ENCODE measurements at regions not wholly inside any gene's neighbourhood (a gene's known extent, or its start where the extent isn't known, plus 50 kb on each side); places are given as distances from the start of the nearest gene placed in this dataset.

DNA sequence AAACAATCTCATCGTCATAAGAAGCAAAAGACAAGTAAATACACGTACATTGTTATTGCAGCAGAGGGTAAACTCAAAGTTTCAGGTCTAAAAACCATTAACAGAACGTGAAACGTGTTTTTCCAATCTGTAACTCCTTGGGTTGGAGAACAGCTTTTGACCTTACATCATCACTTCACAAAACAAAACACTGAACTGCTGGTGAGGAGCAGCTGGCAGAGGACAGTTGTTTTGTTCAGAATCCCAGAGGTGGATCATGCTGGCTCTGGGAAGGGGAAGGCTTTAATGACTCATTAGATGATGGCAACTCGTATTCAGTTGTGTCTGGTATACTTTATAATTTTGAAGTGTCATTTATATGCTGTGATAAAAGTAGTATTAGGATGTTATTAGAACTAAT lies 923.0 kb upstream of the CELF2 start:
- H3K27ac ChIP-seq (ENCODE audit: low read depth, low read length) = no peak overlapping the region
- H3K36me3 ChIP-seq (ENCODE audit: insufficient read depth, low read length) = no peaks in the 10 kb centered on the region
- H3K9me3 ChIP-seq (ENCODE audit: insufficient read depth, low read depth, low read length) = no peaks in the 10 kb centered on the region
- no peak overlapping the region for H3K9ac ChIP-seq (ENCODE audit: low read length)
- Mint-ChIP-seq H3K4me3 (ENCODE audit: unreplicated experiment) (no peak overlapping the region), H3K27ac (ENCODE audit: unreplicated experiment) (no peak overlapping the region), H3K4me1 (ENCODE audit: low read depth, unreplicated experiment) (peaks cover 7% of the 10 kb centered on the region), H3K9me3 (ENCODE audit: unreplicated experiment) (no peaks in the 10 kb centered on the region), H3K27me3 (ENCODE audit: low read depth, unreplicated experiment) (no peaks in the 10 kb centered on the region), H3K36me3 (ENCODE audit: low read depth, unreplicated experiment) (no peaks in the 10 kb centered on the region)
- H3K4me2 ChIP-seq (ENCODE audit: low read length) = no peak overlapping the region
- no peaks in the 10 kb centered on the region for H3K27me3 ChIP-seq (ENCODE audit: insufficient read depth, low read length)
- FAIRE-seq (no peak), DNase-seq (ENCODE audit: low read depth) (no peak)
- H3K79me2 ChIP-seq (ENCODE audit: insufficient read depth, low read length) = no peaks in the 10 kb centered on the region
- H2AFZ ChIP-seq (ENCODE audit: low read depth, low read length) = peak overlapping the region; percentile 41
- H4K20me1 ChIP-seq (ENCODE audit: insufficient read depth, low read length) = no peaks in the 10 kb centered on the region
- no peak overlapping the region for H3K4me3 ChIP-seq (ENCODE audit: insufficient read depth, low read depth, low read length)
- H3K4me1 ChIP-seq (ENCODE audit: insufficient read depth, low read length) = no peaks in the 10 kb centered on the region
- TF ChIP-seq EZH2 (IDR thresholded peaks at IDR 0.05; ENCODE audit: insufficient read depth, low read length) = no peak
- TF ChIP-seq, protein P1, sequence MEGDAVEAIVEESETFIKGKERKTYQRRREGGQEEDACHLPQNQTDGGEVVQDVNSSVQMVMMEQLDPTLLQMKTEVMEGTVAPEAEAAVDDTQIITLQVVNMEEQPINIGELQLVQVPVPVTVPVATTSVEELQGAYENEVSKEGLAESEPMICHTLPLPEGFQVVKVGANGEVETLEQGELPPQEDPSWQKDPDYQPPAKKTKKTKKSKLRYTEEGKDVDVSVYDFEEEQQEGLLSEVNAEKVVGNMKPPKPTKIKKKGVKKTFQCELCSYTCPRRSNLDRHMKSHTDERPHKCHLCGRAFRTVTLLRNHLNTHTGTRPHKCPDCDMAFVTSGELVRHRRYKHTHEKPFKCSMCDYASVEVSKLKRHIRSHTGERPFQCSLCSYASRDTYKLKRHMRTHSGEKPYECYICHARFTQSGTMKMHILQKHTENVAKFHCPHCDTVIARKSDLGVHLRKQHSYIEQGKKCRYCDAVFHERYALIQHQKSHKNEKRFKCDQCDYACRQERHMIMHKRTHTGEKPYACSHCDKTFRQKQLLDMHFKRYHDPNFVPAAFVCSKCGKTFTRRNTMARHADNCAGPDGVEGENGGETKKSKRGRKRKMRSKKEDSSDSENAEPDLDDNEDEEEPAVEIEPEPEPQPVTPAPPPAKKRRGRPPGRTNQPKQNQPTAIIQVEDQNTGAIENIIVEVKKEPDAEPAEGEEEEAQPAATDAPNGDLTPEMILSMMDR (IDR thresholded peaks at IDR 0.05; ENCODE audit: insufficient read depth, low read depth, low read length) = no peak

DNA sequence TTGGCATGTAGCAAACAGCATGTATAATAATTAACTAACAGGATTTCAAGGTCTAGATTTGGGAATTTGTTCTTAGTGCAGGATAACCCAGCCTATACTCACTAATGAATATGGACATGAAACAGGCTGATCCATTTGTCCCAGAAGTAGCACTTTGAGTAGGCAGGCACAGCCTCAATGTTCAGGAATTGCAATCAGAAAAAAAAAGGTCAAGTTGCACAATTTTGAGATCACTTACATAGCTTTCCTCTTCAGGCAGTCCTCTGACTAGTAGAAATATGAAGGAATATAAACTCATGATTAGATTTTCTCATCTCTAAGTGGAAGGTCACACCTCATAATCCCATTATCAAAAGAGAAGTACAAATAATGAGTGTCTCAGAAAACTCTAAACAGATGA lies 921.4 kb upstream of the CELF2 start:
- Mint-ChIP-seq H3K27ac (ENCODE audit: unreplicated experiment) (no peak overlapping the region), H3K4me1 (ENCODE audit: low read depth, unreplicated experiment) (peaks cover 7% of the 10 kb centered on the region), H3K9me3 (ENCODE audit: unreplicated experiment) (no peaks in the 10 kb centered on the region), H3K36me3 (ENCODE audit: low read depth, unreplicated experiment) (no peaks in the 10 kb centered on the region), H3K4me3 (ENCODE audit: unreplicated experiment) (no peak overlapping the region), H3K27me3 (ENCODE audit: low read depth, unreplicated experiment) (no peaks in the 10 kb centered on the region)
- H3K4me2 ChIP-seq (ENCODE audit: low read length) = no peak overlapping the region
- no peak for DNase-seq (ENCODE audit: low read depth)
- H3K4me3 ChIP-seq (ENCODE audit: insufficient read depth, low read depth, low read length) = no peak overlapping the region
- no peak for FAIRE-seq
- no peaks in the 10 kb centered on the region for H3K79me2 ChIP-seq (ENCODE audit: insufficient read depth, low read length)
- H3K27me3 ChIP-seq (ENCODE audit: insufficient read depth, low read length) = no peaks in the 10 kb centered on the region
- TF ChIP-seq, protein P1 (IDR thresholded peaks at IDR 0.05; ENCODE audit: insufficient read depth, low read depth, low read length) = no peak
- no peak for TF ChIP-seq EZH2 (IDR thresholded peaks at IDR 0.05; ENCODE audit: insufficient read depth, low read length)
- H3K27ac ChIP-seq (ENCODE audit: low read depth, low read length) = no peak overlapping the region
- H2AFZ ChIP-seq (ENCODE audit: low read depth, low read length) = no peak overlapping the region
- H3K9me3 ChIP-seq (ENCODE audit: insufficient read depth, low read depth, low read length) = no peaks in the 10 kb centered on the region
- H3K4me1 ChIP-seq (ENCODE audit: insufficient read depth, low read length) = no peaks in the 10 kb centered on the region
- H3K36me3 ChIP-seq (ENCODE audit: insufficient read depth, low read length) = no peaks in the 10 kb centered on the region
- no peak overlapping the region for H3K9ac ChIP-seq (ENCODE audit: low read length)
- no peaks in the 10 kb centered on the region for H4K20me1 ChIP-seq (ENCODE audit: insufficient read depth, low read length)

DNA sequence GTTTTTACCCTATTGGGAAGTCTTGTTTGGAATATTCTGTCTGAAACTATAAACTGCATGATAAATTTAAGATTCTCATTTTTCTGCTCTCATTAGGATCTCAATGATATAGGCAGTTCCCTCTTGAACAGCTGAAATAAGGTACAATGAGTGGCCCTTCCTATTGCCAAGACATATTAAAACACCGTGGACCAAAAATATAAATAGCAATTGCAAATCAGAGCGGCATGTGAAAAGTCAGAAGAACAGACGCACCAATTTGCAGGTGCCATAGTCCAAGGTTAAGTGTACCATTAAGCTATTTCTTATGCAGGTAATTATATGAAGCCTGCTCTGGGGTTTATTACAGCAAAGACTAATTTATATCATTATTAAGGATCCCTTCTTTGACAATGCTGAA lies 920.8 kb upstream of the CELF2 start:
- no peaks in the 10 kb centered on the region for H3K9me3 ChIP-seq (ENCODE audit: insufficient read depth, low read depth, low read length)
- no peak for TF ChIP-seq EZH2 (IDR thresholded peaks at IDR 0.05; ENCODE audit: insufficient read depth, low read length)
- TF ChIP-seq, protein P1 (IDR thresholded peaks at IDR 0.05; ENCODE audit: insufficient read depth, low read depth, low read length) = no peak
- no peaks in the 10 kb centered on the region for H3K27me3 ChIP-seq (ENCODE audit: insufficient read depth, low read length)
- H3K4me3 Mint-ChIP-seq (ENCODE audit: unreplicated experiment) = no peak overlapping the region
- no peaks in the 10 kb centered on the region for H3K4me1 ChIP-seq (ENCODE audit: insufficient read depth, low read length)
- no peaks in the 10 kb centered on the region for H3K36me3 Mint-ChIP-seq (ENCODE audit: low read depth, unreplicated experiment)
- H3K27me3 Mint-ChIP-seq (ENCODE audit: low read depth, unreplicated experiment) = no peaks in the 10 kb centered on the region
- H3K4me3 ChIP-seq (ENCODE audit: insufficient read depth, low read depth, low read length) = no peak overlapping the region
- H4K20me1 ChIP-seq (ENCODE audit: insufficient read depth, low read length) = no peaks in the 10 kb centered on the region
- H2AFZ ChIP-seq (ENCODE audit: low read depth, low read length) = no peak overlapping the region
- no peak overlapping the region for H3K27ac ChIP-seq (ENCODE audit: low read depth, low read length)
- H3K9me3 Mint-ChIP-seq (ENCODE audit: unreplicated experiment) = no peaks in the 10 kb centered on the region
- DNase-seq (ENCODE audit: low read depth) = no peak
- no peaks in the 10 kb centered on the region for H3K79me2 ChIP-seq (ENCODE audit: insufficient read depth, low read length)
- FAIRE-seq = no peak
- no peaks in the 10 kb centered on the region for H3K36me3 ChIP-seq (ENCODE audit: insufficient read depth, low read length)
- H3K9ac ChIP-seq (ENCODE audit: low read length) = no peak overlapping the region
- no peak overlapping the region for H3K27ac Mint-ChIP-seq (ENCODE audit: unreplicated experiment)
- H3K4me1 Mint-ChIP-seq (ENCODE audit: low read depth, unreplicated experiment) = peaks cover 7% of the 10 kb centered on the region
- no peak overlapping the region for H3K4me2 ChIP-seq (ENCODE audit: low read length)
